Stimulated activated CD8-positive, alpha-beta memory T cell treated with anti-CD3 and anti-CD28 coated beads, Interleukin-15, amount 100 ng/mL, for 24 hours (primary cell): ENCODE measurements at regions not wholly inside any gene's neighbourhood (a gene's known extent, or its start where the extent isn't known, plus 50 kb on each side); places are given as distances from the start of the nearest gene placed in this dataset.
A peak's percentile ranks its signal among the peaks of the same experiment; 100 is the strongest.
"Not testable (repeated sequence)": the region's sequence is repeated elsewhere in the genome, so short reads cannot be mapped to it uniquely, and the experiment has no call there.

Experiments used
- DNase-seq: peaks from one replicate; pipeline ENCODE4 v3.0.0-alpha.2; 2020; ENCODE audit warnings: low read depth

- no peak for DNase-seq
Observed at GRCh38 chr2:7094231-7094741, 177.1 kb downstream of the RNF144A start.

GRCh38 chr2:7096726-7097352, 179.6 kb downstream of the RNF144A start:
- DNase-seq = no peak

GRCh38 chr2:7097353-7097895, 180.2 kb downstream of the RNF144A start:
- peak; percentile 62 for DNase-seq

GRCh38 chr2:7098816-7099215, 181.6 kb downstream of the RNF144A start:
- no peak for DNase-seq

GRCh38 chr2:7099687-7100086, 182.5 kb downstream of the RNF144A start:
- not testable (repeated sequence) for DNase-seq

GRCh38 chr2:7102826-7103225, 185.6 kb downstream of the RNF144A start:
- DNase-seq = no peak

- no peak for DNase-seq
Observed at GRCh38 chr2:7108792-7109532, 191.8 kb downstream of the RNF144A start.

GRCh38 chr2:7109533-7109885, 192.3 kb downstream of the RNF144A start:
- no peak for DNase-seq

- DNase-seq = no peak
Observed at GRCh38 chr2:7111626-7112025, 194.4 kb downstream of the RNF144A start.

- DNase-seq = no peak
Observed at GRCh38 chr2:7115364-7115763, 198.2 kb downstream of the RNF144A start.

- no peak for DNase-seq
Observed at GRCh38 chr2:7115906-7116305, 198.7 kb downstream of the RNF144A start.

GRCh38 chr2:7116511-7116910, 199.3 kb downstream of the RNF144A start:
- DNase-seq = no peak

GRCh38 chr2:7117076-7117475, 199.9 kb downstream of the RNF144A start:
- no peak for DNase-seq

GRCh38 chr2:7118606-7119131, 201.5 kb downstream of the RNF144A start:
- no peak for DNase-seq

- no peak for DNase-seq
Observed at GRCh38 chr2:7119132-7119835, 202.1 kb downstream of the RNF144A start.

GRCh38 chr2:7121851-7122250, 204.6 kb downstream of the RNF144A start:
- no peak for DNase-seq

GRCh38 chr2:7127156-7127555, 209.9 kb downstream of the RNF144A start:
- no peak for DNase-seq

GRCh38 chr2:7127687-7128086, 210.5 kb downstream of the RNF144A start:
- DNase-seq = no peak

- no peak for DNase-seq
Observed at GRCh38 chr2:7131261-7131660, 214.0 kb downstream of the RNF144A start.

GRCh38 chr2:7132753-7133152, 215.5 kb downstream of the RNF144A start:
- no peak for DNase-seq

GRCh38 chr2:7133521-7133920, 216.3 kb downstream of the RNF144A start:
- no peak for DNase-seq

- no peak for DNase-seq
Observed at GRCh38 chr2:7140306-7140705, 223.1 kb downstream of the RNF144A start.

- no peak for DNase-seq
Observed at GRCh38 chr2:7145707-7146106, 228.5 kb downstream of the RNF144A start.
